IMR-90 (cell line): ENCODE measurements at regions not wholly inside any gene's neighbourhood (a gene's known extent, or its start where the extent isn't known, plus 50 kb on each side); places are given as distances from the start of the nearest gene placed in this dataset.
"Not testable (repeated sequence)": the region's sequence is repeated elsewhere in the genome, so short reads cannot be mapped to it uniquely, and the experiment has no call there.

Experiments
- ATAC-seq: fragments of 200-7000 bp; cut with Tn5 transposase; 2 replicates; pipeline ENCODE4 v1.9.1; 2020; ENCODE audit warnings: low read depth, mild to moderate bottlenecking, moderate library complexity
- BruUV-seq: library from RNA; stranded (reverse); fragments of 400-500 nt; replicated peaks from 2 replicates; lab custom pipeline; 2021; lab: Mats Ljungman, UMichigan
- CTCF ChIA-PET: fragments of 300-600 bp; formaldehyde crosslinking; extraction: SDS; loops from one replicate; lab custom pipeline; 2021; ENCODE audit warnings: antibody characterized with exemption; lab: Yijun Ruan, JAX
- POLR2A ChIA-PET: fragments of 300-600 bp; sonication (Branson Sonifier 250); formaldehyde crosslinking; loops from one replicate; lab custom pipeline; 2022; ENCODE audit warnings: antibody characterized with exemption; ENCODE audit not compliant: unreplicated experiment; lab: Charles Lee
- DNase-seq: peaks from one replicate; pipeline ENCODE4 v3.0.0; 2013
- H2AFZ ChIP-seq: replicated peaks from 2 replicates; pipeline ENCODE3; 2013; ENCODE audit warnings: low read length, mild to moderate bottlenecking; ENCODE audit not compliant: poor library complexity
- H2AK5ac ChIP-seq: 2 replicates; pipeline ENCODE4 v1.6.1; 2013; ENCODE audit warnings: low read depth, low read length, inconsistent platforms
- H2AK9ac ChIP-seq: replicated peaks from 2 replicates; pipeline ENCODE3; 2013; ENCODE audit warnings: mild to moderate bottlenecking, low read depth, low read length, moderate library complexity; ENCODE audit not compliant: poor library complexity
- H2BK120ac ChIP-seq: 2 replicates; pipeline ENCODE4 v1.6.1; 2013; ENCODE audit warnings: low read depth, low read length, inconsistent platforms
- H2BK15ac ChIP-seq: 3 replicates; pipeline ENCODE4 v1.6.1; 2013; ENCODE audit warnings: low read depth, low read length, inconsistent platforms
- H2BK20ac ChIP-seq: 2 replicates; pipeline ENCODE4 v1.6.1; 2013; ENCODE audit warnings: low read depth, mild to moderate bottlenecking, inconsistent platforms, low read length, moderate library complexity
- H2BK5ac ChIP-seq: 2 replicates; pipeline ENCODE4 v1.6.1; 2013; ENCODE audit warnings: mild to moderate bottlenecking, low read depth, low read length, inconsistent platforms; ENCODE audit not compliant: poor library complexity, severe bottlenecking
- H3K14ac ChIP-seq: replicated peaks from 2 replicates; pipeline ENCODE4 v1.6.1; 2013; ENCODE audit warnings: low read depth, low read length, inconsistent platforms
- H3K18ac ChIP-seq: 2 replicates; pipeline ENCODE4 v1.6.1; 2013; ENCODE audit warnings: low read depth, low read length, control low read depth
- H3K23ac ChIP-seq: 2 replicates; pipeline ENCODE4 v1.6.1; 2013; ENCODE audit warnings: low read depth, low read length, inconsistent platforms
- H3K27ac ChIP-seq: 2 replicates; pipeline ENCODE4 v1.5.1; 2013; ENCODE audit warnings: mild to moderate bottlenecking, control low read depth, low read length; ENCODE audit not compliant: insufficient read depth
- H3K27me3 ChIP-seq: 2 replicates; pipeline ENCODE4 v1.6.1; 2013; ENCODE audit warnings: low read length; ENCODE audit not compliant: control insufficient read depth, insufficient read depth
- H3K36me3 ChIP-seq: 2 replicates; pipeline ENCODE4 v1.6.1; 2013; ENCODE audit warnings: low read length, mixed read lengths; ENCODE audit not compliant: control insufficient read depth, insufficient read depth
- H3K4ac ChIP-seq: 2 replicates; pipeline ENCODE4 v1.6.1; 2013; ENCODE audit warnings: low read depth, low read length, inconsistent platforms
- H3K4me1 ChIP-seq: 2 replicates; pipeline ENCODE4 v1.6.1; 2013; ENCODE audit warnings: low read length, mixed read lengths; ENCODE audit not compliant: control insufficient read depth, insufficient read depth
- H3K4me2 ChIP-seq: 2 replicates; pipeline ENCODE4 v1.6.1; 2013; ENCODE audit warnings: low read depth, mild to moderate bottlenecking, control low read depth, low read length, moderate library complexity
- H3K4me3 ChIP-seq: 2 replicates; pipeline ENCODE4 v1.5.1; 2013; ENCODE audit warnings: low read depth, mild to moderate bottlenecking, control low read depth, low read length, moderate library complexity; ENCODE audit not compliant: insufficient read depth
- H3K56ac ChIP-seq: 2 replicates; pipeline ENCODE4 v1.6.1; 2013; ENCODE audit warnings: low read length, inconsistent platforms; ENCODE audit not compliant: insufficient read depth; ENCODE audit errors: extremely low read depth
- H3K79me1 ChIP-seq, 2 experiments: 2 replicates each; pipeline ENCODE4 v1.6.1; 2013; ENCODE audit warnings: low read length in 2 of 2, inconsistent platforms in 1 of 2, low read depth in 1 of 2
- H3K9ac ChIP-seq: 2 replicates; pipeline ENCODE4 v1.6.1; 2013; ENCODE audit warnings: low read depth, low read length, control low read depth
- H3K9me1 ChIP-seq: 2 replicates; pipeline ENCODE4 v1.6.1; 2013; ENCODE audit warnings: low read length, inconsistent platforms; ENCODE audit not compliant: insufficient read depth
- H3K9me3 ChIP-seq: 2 replicates; pipeline ENCODE4 v1.6.1; 2013; ENCODE audit warnings: low read length; ENCODE audit not compliant: control insufficient read depth, insufficient read depth
- H4K20me1 ChIP-seq: 2 replicates; pipeline ENCODE4 v1.6.1; 2013; ENCODE audit warnings: low read length, inconsistent platforms; ENCODE audit not compliant: insufficient read depth
- H4K5ac ChIP-seq: 2 replicates; pipeline ENCODE4 v1.6.1; 2013; ENCODE audit warnings: mild to moderate bottlenecking, low read depth, low read length, control low read depth
- H4K8ac ChIP-seq, 2 experiments: 2 replicates each; pipeline ENCODE4 v1.6.1; 2013; ENCODE audit warnings: low read depth in 2 of 2, low read length in 2 of 2, control low read depth in 1 of 2, inconsistent platforms in 1 of 2
- H4K91ac ChIP-seq: 2 replicates; pipeline ENCODE4 v1.6.1; 2013; ENCODE audit warnings: low read depth, low read length, inconsistent platforms; ENCODE audit not compliant: insufficient read depth
- WGBS, 2 experiments: methylation state at CpG; one replicate each; pipeline versions ENCODE4 v1.1.5 to v1.1.7; 2013; ENCODE audit warnings: missing lambda C conversion rate in 2 of 2; ENCODE audit not compliant: insufficient read length in 1 of 2; ENCODE audit errors: extremely low coverage in 2 of 2; 5-methylcytosine and 5-hydroxymethylcytosine counted together
- dilution Hi-C: fragments of 300-500 bp; cut with HindIII; formaldehyde crosslinking; loops from one replicate; pipeline ENCODE4 v1.14.3; 2018; ENCODE audit warnings: low sequenced_read_pairs; ENCODE audit not compliant: unreplicated experiment
- in situ Hi-C: fragments of 300-500 bp; cut with MboI; formaldehyde crosslinking; loops from 3 replicates; pipeline ENCODE4 v1.14.3; 2019; ENCODE audit warnings: low sequenced_read_pairs, inconsistent platforms, mixed read lengths
- intact Hi-C: fragments of 100-400 bp; cut with micrococcal nuclease; formaldehyde crosslinking; loops from 2 replicates; pipeline ENCODE4 v1.10.0; 2022

DNA sequence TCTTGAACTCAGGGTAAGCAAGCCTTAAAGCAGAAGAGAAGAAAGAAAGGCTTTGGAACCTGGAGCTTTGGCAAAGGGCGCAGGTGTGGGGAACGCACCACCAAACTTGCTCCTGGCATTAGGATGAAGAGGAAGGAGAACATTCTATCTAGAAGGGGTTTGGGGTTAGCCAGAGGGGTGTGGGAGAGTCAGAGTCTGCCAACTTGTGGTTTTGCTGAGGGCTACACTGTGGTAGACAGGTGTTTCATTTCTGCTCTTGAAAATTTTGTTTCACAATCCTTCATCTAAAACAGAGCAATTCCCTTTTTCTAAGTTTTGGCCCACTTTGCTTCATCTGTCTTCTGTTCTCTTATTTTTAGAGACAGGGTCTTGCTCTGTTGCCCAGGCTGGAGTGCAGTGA, 66.2 kb upstream of the DRD5 start:
- H3K79me1 ChIP-seq, H3K14ac ChIP-seq, H3K9me3 ChIP-seq, H4K5ac ChIP-seq, H2AK5ac ChIP-seq, POLR2A ChIA-PET, H3K4me1 ChIP-seq, H3K9ac ChIP-seq, BruUV-seq, H2BK20ac ChIP-seq, H4K8ac ChIP-seq, H3K56ac ChIP-seq, intact Hi-C loops, ATAC-seq, H2AFZ ChIP-seq, H3K18ac ChIP-seq, H2AK9ac ChIP-seq, H3K9me1 ChIP-seq, H2BK120ac ChIP-seq, DNase-seq, H4K91ac ChIP-seq, H3K4me3 ChIP-seq, H2BK5ac ChIP-seq, H3K4me2 ChIP-seq, H4K20me1 ChIP-seq, H3K27ac ChIP-seq, H3K4ac ChIP-seq, H3K23ac ChIP-seq, in situ Hi-C loops, H3K27me3 ChIP-seq, CTCF ChIA-PET, H2BK15ac ChIP-seq, dilution Hi-C loops, H3K36me3 ChIP-seq: not testable (repeated sequence)
- WGBS, 2 experiments, result no CpG with 5 or more reads among the region's 2 CpGs
